Neuronal stem cell (in vitro differentiated cells): ENCODE measurements at regions not wholly inside any gene's neighbourhood (a gene's known extent, or its start where the extent isn't known, plus 50 kb on each side); places are given as distances from the start of the nearest gene placed in this dataset.

Experiments used
- DNase-seq: peaks from one replicate; pipeline ENCODE4 v3.0.0-alpha.2; 2013; ENCODE audit warnings: low spot score
- H2AFZ ChIP-seq: one replicate; pipeline ENCODE4 v1.6.1; 2013; ENCODE audit warnings: mild to moderate bottlenecking, low read length, inconsistent platforms
- H2AK5ac ChIP-seq: 2 replicates; pipeline ENCODE4 v1.6.1; 2013; ENCODE audit warnings: low read depth, mild to moderate bottlenecking, inconsistent platforms, low read length, moderate library complexity, mixed read lengths
- H2BK120ac ChIP-seq: 2 replicates; pipeline ENCODE4 v1.6.1; 2013; ENCODE audit warnings: low read depth, mild to moderate bottlenecking, inconsistent platforms, low read length, moderate library complexity, mixed read lengths
- H2BK12ac ChIP-seq: one replicate; pipeline ENCODE4 v1.6.1; 2013; ENCODE audit warnings: low read length, inconsistent platforms
- H2BK15ac ChIP-seq: 2 replicates; pipeline ENCODE4 v1.6.1; 2013; ENCODE audit warnings: mild to moderate bottlenecking, low read length, inconsistent platforms, mixed read lengths
- H2BK5ac ChIP-seq: one replicate; pipeline ENCODE4 v1.6.1; 2013; ENCODE audit warnings: inconsistent platforms, mild to moderate bottlenecking, low read length, moderate library complexity
- H3K14ac ChIP-seq: one replicate; pipeline ENCODE4 v1.6.1; 2013; ENCODE audit warnings: low read length, inconsistent platforms
- H3K18ac ChIP-seq: 2 replicates; pipeline ENCODE4 v1.6.1; 2013; ENCODE audit warnings: low read length, inconsistent platforms
- H3K23ac ChIP-seq: 2 replicates; pipeline ENCODE4 v1.6.1; 2013; ENCODE audit warnings: low read depth, mild to moderate bottlenecking, mixed read lengths, low read length, inconsistent platforms; ENCODE audit not compliant: poor library complexity
- H3K27ac ChIP-seq: replicated peaks from 3 replicates; pipeline ENCODE4 v1.5.1; 2013; ENCODE audit warnings: low read length, inconsistent platforms
- H3K27me3 ChIP-seq, 3 experiments: 2 replicates each; pipeline ENCODE4 v1.6.1; 2013; ENCODE audit warnings: low read length in 3 of 3, mild to moderate bottlenecking in 2 of 3, inconsistent platforms in 1 of 3, low read depth in 1 of 3, mixed read lengths in 1 of 3, moderate library complexity in 1 of 3; ENCODE audit not compliant: control insufficient read depth in 3 of 3, insufficient read depth in 3 of 3
- H3K36me3 ChIP-seq, 2 donors: replicated peaks in 1 of 2; 2 replicates each; pipeline ENCODE4 v1.6.1; 2013; ENCODE audit warnings: low read length in 2 of 2; ENCODE audit not compliant: control insufficient read depth in 2 of 2, insufficient read depth in 2 of 2
- H3K4ac ChIP-seq: 2 replicates; pipeline ENCODE4 v1.6.1; 2013; ENCODE audit warnings: inconsistent platforms, mild to moderate bottlenecking, low read length, moderate library complexity
- H3K4me1 ChIP-seq, 2 donors: 1 replicate in 1 of 2; 2 replicates in 1 of 2; pipeline ENCODE4 v1.6.1; 2013; ENCODE audit warnings: low read length in 2 of 2, low read depth in 1 of 2; ENCODE audit not compliant: control insufficient read depth in 2 of 2, insufficient read depth in 1 of 2
- H3K4me2 ChIP-seq: one replicate; pipeline ENCODE4 v1.6.1; 2013; ENCODE audit warnings: mild to moderate bottlenecking, low read length, inconsistent platforms; ENCODE audit not compliant: insufficient read depth, poor library complexity, severe bottlenecking
- H3K4me3 ChIP-seq, 2 donors: 2 replicates each; pipeline ENCODE4 v1.5.1; 2013; ENCODE audit warnings: low read length in 2 of 2, mild to moderate bottlenecking in 2 of 2, inconsistent platforms in 1 of 2, moderate library complexity in 1 of 2
- H3K79me1 ChIP-seq: one replicate; pipeline ENCODE4 v1.6.1; 2013; ENCODE audit warnings: low read depth, mild to moderate bottlenecking, inconsistent platforms, low read length, moderate library complexity
- H3K9ac ChIP-seq: one replicate; pipeline ENCODE4 v1.6.1; 2013; ENCODE audit warnings: mild to moderate bottlenecking, low read depth, low read length, inconsistent platforms; ENCODE audit not compliant: poor library complexity
- H3K9me3 ChIP-seq, 2 donors: replicated peaks in 1 of 2; 2 replicates each; pipeline versions ENCODE3 to v1.6.1; 2013; ENCODE audit warnings: low read length in 2 of 2, mild to moderate bottlenecking in 2 of 2, inconsistent platforms in 1 of 2, low read depth in 1 of 2, mixed read lengths in 1 of 2, moderate library complexity in 1 of 2; ENCODE audit not compliant: control insufficient read depth in 2 of 2, insufficient read depth in 1 of 2
- H4K8ac ChIP-seq: one replicate; pipeline ENCODE4 v1.6.1; 2013; ENCODE audit warnings: low read depth, mild to moderate bottlenecking, inconsistent platforms, low read length, moderate library complexity
- H4K91ac ChIP-seq: one replicate; pipeline ENCODE4 v1.6.1; 2013; ENCODE audit warnings: low read length, low read depth, mild to moderate bottlenecking, inconsistent platforms; ENCODE audit not compliant: poor library complexity
- WGBS, 2 donors: extraction: QIAGEN DNeasy Blood & Tissue Kit; methylation state at CpG; one replicate each; pipeline ENCODE4 v1.1.7; 2013; ENCODE audit warnings: missing lambda C conversion rate in 2 of 2, mixed read lengths in 1 of 2; ENCODE audit not compliant: insufficient read length in 2 of 2, insufficient replicate concordance in 1 of 2; ENCODE audit errors: extremely low coverage in 2 of 2; 5-methylcytosine and 5-hydroxymethylcytosine counted together

DNA sequence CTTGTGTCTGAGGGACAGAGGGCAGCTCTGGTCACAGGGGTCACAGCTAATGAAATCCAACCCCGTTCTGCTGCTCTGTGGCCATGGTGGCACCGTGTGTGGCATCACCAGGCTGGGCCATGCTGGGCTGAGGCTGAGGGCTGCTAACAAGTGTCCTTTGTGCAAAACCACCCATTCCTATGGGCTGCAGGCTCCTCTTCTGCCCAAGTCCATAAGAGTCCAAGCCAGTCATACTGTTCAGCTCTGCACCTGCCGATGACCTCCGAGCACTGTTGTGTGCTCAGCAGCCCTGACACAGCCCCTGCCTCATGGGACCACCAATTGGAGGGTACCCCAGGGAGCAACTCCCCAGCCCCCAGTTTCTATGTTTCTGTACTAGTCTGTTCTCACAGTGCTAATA is 133.1 kb downstream of the WDR11 start:
- DNase-seq: no peak
- Histone ChIP-seq H3K9ac (no peak overlapping the region), H3K36me3 (no peaks in the 10 kb centered on the region), H4K8ac (no peak overlapping the region), H3K4me3 (no peak overlapping the region), H2BK5ac (peak overlapping the region; percentile 16), H2BK15ac (no peak overlapping the region), H3K4me1 (peaks cover 0 to 14% of the 10 kb centered on the region in 2 donors), H3K14ac (no peak overlapping the region), H2BK12ac (no peak overlapping the region), H2AFZ (no peak overlapping the region), H3K23ac (peak overlapping the region; percentile 62), H3K79me1 (no peaks in the 10 kb centered on the region), H2AK5ac (no peak overlapping the region), H4K91ac (no peak overlapping the region), H3K4me2 (no peak overlapping the region), H3K4ac (no peak overlapping the region), H3K27me3 (peaks cover 0 to 35% (median 12%) of the 10 kb centered on the region in 3 experiments), H2BK120ac (no peak overlapping the region), H3K18ac (peak overlapping the region; percentile 39), H3K27ac (no peak overlapping the region), H3K9me3 (peaks cover 0 to 3% of the 10 kb centered on the region in 2 donors)
- WGBS, 2 donors: no CpG with 5 or more reads among the region's 4 CpGs

DNA sequence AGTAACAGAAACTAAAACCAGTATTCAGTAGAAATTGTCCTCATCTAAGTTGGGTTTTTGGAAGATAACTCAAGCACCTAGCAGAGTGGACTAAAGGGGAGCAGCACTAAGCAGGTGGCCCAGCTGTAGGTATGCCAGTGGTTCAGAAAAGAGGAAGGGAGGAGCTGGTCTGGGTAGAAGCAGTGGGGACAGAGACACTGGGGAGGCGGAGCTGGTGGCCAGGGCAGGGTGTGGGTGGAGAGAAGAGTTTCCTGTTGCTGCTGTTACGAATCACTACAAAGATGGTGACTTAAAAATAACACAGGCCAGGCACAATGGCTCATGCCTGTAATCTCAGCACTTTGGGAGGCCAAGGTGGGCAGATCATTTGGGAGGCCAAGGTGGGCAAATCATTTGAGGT is 136.2 kb downstream of the WDR11 start:
- no peak overlapping the region for H3K14ac ChIP-seq
- no peak overlapping the region for H3K23ac ChIP-seq
- H4K91ac ChIP-seq: no peak overlapping the region
- H3K9ac ChIP-seq: no peak overlapping the region
- no peak overlapping the region for H3K4me2 ChIP-seq
- H3K4ac ChIP-seq: no peak overlapping the region
- peaks cover 0 to 5% (median 0%) of the 10 kb centered on the region in 3 experiments for H3K27me3 ChIP-seq
- no peak overlapping the region for H3K4me3 ChIP-seq
- no peaks in the 10 kb centered on the region for H3K79me1 ChIP-seq
- H3K18ac ChIP-seq: no peak overlapping the region
- H3K9me3 ChIP-seq: peaks cover 0 to 6% of the 10 kb centered on the region in 2 donors
- no peak overlapping the region for H2AK5ac ChIP-seq
- H3K36me3 ChIP-seq: no peaks in the 10 kb centered on the region
- no CpG with 5 or more reads among the region's 2 CpGs for WGBS, 2 donors
- no peak overlapping the region for H2AFZ ChIP-seq
- H3K27ac ChIP-seq: no peak overlapping the region
- no peak overlapping the region for H2BK15ac ChIP-seq
- no peak overlapping the region for H2BK12ac ChIP-seq
- no peak overlapping the region for H2BK120ac ChIP-seq
- H3K4me1 ChIP-seq: no peaks in the 10 kb centered on the region
- H4K8ac ChIP-seq: no peak overlapping the region
- no peak for DNase-seq
- H2BK5ac ChIP-seq: no peak overlapping the region

DNA sequence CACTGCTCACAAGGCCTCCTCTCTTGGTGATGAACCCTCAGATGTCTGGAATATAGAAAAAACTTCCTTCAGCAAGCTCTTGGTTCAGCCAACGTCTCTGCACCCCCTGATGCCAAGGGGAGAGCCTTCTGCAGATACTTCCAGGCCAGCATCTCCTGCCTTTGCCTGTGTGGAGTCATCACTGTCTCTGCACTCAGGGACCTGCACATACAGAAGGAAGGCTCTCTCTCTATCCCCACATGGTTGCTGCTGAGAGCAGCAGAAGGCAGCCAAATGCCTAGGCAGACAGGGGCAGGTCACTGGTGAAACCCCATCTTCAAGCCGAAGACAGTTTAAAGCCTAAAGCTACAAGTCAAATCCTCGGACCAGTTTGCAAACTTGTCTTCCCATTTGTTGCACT is 137.6 kb downstream of the WDR11 start:
- Histone ChIP-seq H4K8ac (no peak overlapping the region), H3K4me3 (no peak overlapping the region), H2AFZ (no peak overlapping the region), H3K27ac (no peak overlapping the region), H3K36me3 (no peaks in the 10 kb centered on the region), H3K23ac (no peak overlapping the region), H3K4ac (no peak overlapping the region), H2AK5ac (no peak overlapping the region), H3K9ac (no peak overlapping the region), H3K4me1 (no peaks in the 10 kb centered on the region), H3K79me1 (no peaks in the 10 kb centered on the region), H3K4me2 (no peak overlapping the region), H3K18ac (no peak overlapping the region), H3K27me3 (no peaks in the 10 kb centered on the region), H2BK15ac (no peak overlapping the region), H2BK12ac (no peak overlapping the region), H4K91ac (no peak overlapping the region), H2BK120ac (no peak overlapping the region), H3K9me3 (peaks cover 0 to 6% of the 10 kb centered on the region in 2 donors), H2BK5ac (no peak overlapping the region), H3K14ac (no peak overlapping the region)
- WGBS, 2 donors: no CpG with 5 or more reads among the region's 3 CpGs
- no peak for DNase-seq

DNA sequence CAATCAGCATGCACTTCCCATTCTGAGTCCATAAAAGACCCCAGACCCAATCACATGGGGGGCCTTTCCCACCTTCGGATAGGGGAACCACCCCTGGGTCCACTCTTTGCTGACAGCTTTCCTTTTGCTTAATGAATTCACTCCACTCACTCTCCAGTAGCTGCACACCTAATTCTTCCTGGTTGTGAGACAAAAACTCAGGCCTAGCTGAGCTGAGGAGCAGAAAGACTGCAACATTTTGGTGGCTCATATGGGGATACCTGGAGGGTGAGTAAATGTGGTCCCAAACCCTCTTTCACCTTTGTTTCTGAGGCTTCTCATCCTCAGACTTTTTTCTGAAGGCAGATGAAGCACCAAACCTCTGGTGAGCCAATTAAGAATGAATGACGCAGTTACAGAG is 138.1 kb downstream of the WDR11 start:
- Histone ChIP-seq H4K8ac (no peak overlapping the region), H4K91ac (no peak overlapping the region), H2AFZ (no peak overlapping the region), H3K9ac (no peak overlapping the region), H3K4ac (no peak overlapping the region), H3K79me1 (no peaks in the 10 kb centered on the region), H2BK120ac (no peak overlapping the region), H2BK15ac (no peak overlapping the region), H3K23ac (no peak overlapping the region), H2BK12ac (no peak overlapping the region), H2BK5ac (no peak overlapping the region), H2AK5ac (no peak overlapping the region), H3K9me3 (peaks cover 0 to 6% of the 10 kb centered on the region in 2 donors), H3K4me2 (no peak overlapping the region), H3K36me3 (no peaks in the 10 kb centered on the region), H3K4me3 (no peak overlapping the region), H3K27ac (no peak overlapping the region), H3K27me3 (no peaks in the 10 kb centered on the region), H3K18ac (no peak overlapping the region), H3K4me1 (no peaks in the 10 kb centered on the region), H3K14ac (no peak overlapping the region)
- no CpG with 5 or more reads among the region's 2 CpGs for WGBS, 2 donors
- DNase-seq: no peak
